ENCODE measurements at regions not wholly inside any gene's neighbourhood (a gene's known extent, or its start where the extent isn't known, plus 50 kb on each side); places are given as distances from the start of the nearest gene placed in this dataset.

DNA sequence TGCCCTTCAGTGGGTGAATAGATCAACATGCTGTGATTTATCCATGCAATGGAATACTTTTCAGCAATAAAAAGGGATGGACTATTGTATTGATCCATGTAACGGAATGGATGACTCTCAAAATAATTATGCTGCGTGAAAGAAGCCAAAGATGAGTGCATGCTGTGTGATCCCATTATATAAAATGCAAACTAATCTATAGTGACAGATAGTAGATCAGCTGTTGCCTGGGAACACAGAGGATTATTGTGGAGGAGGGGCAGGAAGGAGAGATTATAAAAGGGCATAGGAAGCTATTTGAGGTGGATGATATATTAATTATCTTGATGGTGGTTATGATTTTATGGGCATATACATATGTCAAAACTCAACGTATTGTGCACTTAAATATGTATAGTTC is 55.5 kb upstream of the ADAM23 start:
- Histone ChIP-seq H4K20me1 (replicated peaks; ENCODE audit: control insufficient read depth, extremely low read depth, insufficient read depth, low read length) (no peaks in the 10 kb centered on the region), H3K79me2 (ENCODE audit: control insufficient read depth, insufficient read depth, low read length) (no peaks in the 10 kb centered on the region), H3K9me1 (replicated peaks; ENCODE audit: control insufficient read depth, extremely low read depth, insufficient read depth, low read length) (no peaks in the 10 kb centered on the region), H3K27ac (ENCODE audit: insufficient read depth, low read depth, low read length) (no peak overlapping the region), H3K27me3 (ENCODE audit: control insufficient read depth in 2 of 2, insufficient read depth in 2 of 2, low read length in 2 of 2) (no peaks in the 10 kb centered on the region), H3K4me1 (ENCODE audit: control insufficient read depth, extremely low read depth, insufficient read depth, low read length) (no peaks in the 10 kb centered on the region), H3K9ac (replicated peaks; ENCODE audit: extremely low read depth, insufficient read depth, low read length) (no peak overlapping the region), H3K9me3 (replicated peaks; ENCODE audit: control insufficient read depth, insufficient read depth, low read length) (no peaks in the 10 kb centered on the region), H3K4me3 (replicated peaks in 1 of 3; ENCODE audit: insufficient read depth in 1 of 3, low read depth in 1 of 3, low read length in 3 of 3) (no peak overlapping the region), H3K4me2 (ENCODE audit: insufficient read depth, low read length) (no peak overlapping the region), H3K36me3 (ENCODE audit: control insufficient read depth in 2 of 2, extremely low read depth in 1 of 2, insufficient read depth in 2 of 2, low read length in 2 of 2) (no peaks in the 10 kb centered on the region), H2AFZ (ENCODE audit: low read depth, low read length) (no peak overlapping the region)
- ChIA-PET POLR2A (no interaction called here), CTCF (no interaction called here)
- TF ChIP-seq, protein P1, sequence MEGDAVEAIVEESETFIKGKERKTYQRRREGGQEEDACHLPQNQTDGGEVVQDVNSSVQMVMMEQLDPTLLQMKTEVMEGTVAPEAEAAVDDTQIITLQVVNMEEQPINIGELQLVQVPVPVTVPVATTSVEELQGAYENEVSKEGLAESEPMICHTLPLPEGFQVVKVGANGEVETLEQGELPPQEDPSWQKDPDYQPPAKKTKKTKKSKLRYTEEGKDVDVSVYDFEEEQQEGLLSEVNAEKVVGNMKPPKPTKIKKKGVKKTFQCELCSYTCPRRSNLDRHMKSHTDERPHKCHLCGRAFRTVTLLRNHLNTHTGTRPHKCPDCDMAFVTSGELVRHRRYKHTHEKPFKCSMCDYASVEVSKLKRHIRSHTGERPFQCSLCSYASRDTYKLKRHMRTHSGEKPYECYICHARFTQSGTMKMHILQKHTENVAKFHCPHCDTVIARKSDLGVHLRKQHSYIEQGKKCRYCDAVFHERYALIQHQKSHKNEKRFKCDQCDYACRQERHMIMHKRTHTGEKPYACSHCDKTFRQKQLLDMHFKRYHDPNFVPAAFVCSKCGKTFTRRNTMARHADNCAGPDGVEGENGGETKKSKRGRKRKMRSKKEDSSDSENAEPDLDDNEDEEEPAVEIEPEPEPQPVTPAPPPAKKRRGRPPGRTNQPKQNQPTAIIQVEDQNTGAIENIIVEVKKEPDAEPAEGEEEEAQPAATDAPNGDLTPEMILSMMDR (IDR thresholded peaks at IDR 0.05; ENCODE audit: extremely low read depth in 1 of 2, insufficient read depth in 1 of 2, low read depth in 1 of 2, low read length in 2 of 2), result no peak
- TF ChIP-seq, protein P2, sequence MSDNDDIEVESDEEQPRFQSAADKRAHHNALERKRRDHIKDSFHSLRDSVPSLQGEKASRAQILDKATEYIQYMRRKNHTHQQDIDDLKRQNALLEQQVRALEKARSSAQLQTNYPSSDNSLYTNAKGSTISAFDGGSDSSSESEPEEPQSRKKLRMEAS (IDR thresholded peaks at IDR 0.05; ENCODE audit: insufficient read depth, insufficient read length), result no peak
- TF ChIP-seq MYC (IDR thresholded peaks at IDR 0.05; ENCODE audit: low read depth, low read length) (no peak), GATA2 (IDR thresholded peaks at IDR 0.05; ENCODE audit: insufficient read depth, insufficient read length, low read depth, low read length) (no peak), EZH2 (IDR thresholded peaks at IDR 0.05; ENCODE audit: borderline replicate concordance, low read depth, low read length, severe bottlenecking) (no peak), POLR2AphosphoS5 (IDR thresholded peaks at IDR 0.05; ENCODE audit: insufficient read depth, low read depth, low read length) (no peak), POLR2A (IDR thresholded peaks at IDR 0.05; ENCODE audit: low read depth, low read length) (no peak), JUN (IDR thresholded peaks at IDR 0.05; ENCODE audit: borderline replicate concordance, insufficient read depth, insufficient read length, low read depth) (no peak), FOS (IDR thresholded peaks at IDR 0.05; ENCODE audit: borderline replicate concordance, insufficient read depth, low read length) (no peak)
- DNase-seq (ENCODE audit: low read depth, low spot score), result no peak
- BruUV-seq (replicated peaks), result no TSS peak
- no peak for FAIRE-seq
- dilution Hi-C loops (cut with MboI; ENCODE audit: extremely low pct_ligation_motif_present, low sequenced_read_pairs), result no loop called here
- intact Hi-C loops (cut with micrococcal nuclease), result no loop called here

Measured in endothelial cell of umbilical vein (primary cell).